B cell (primary cell): ENCODE measurements at regions not wholly inside any gene's neighbourhood (a gene's known extent, or its start where the extent isn't known, plus 50 kb on each side); places are given as distances from the start of the nearest gene placed in this dataset.

ENCODE experiments used
- ATAC-seq: fragments of 200-7000 bp; cut with Tn5 transposase; one replicate; pipeline ENCODE4 v1.10.0; 2021; ENCODE audit warnings: low read depth, mild to moderate bottlenecking, moderate number of reproducible peaks, moderate library complexity
- CTCF ChIA-PET: fragments of 350-600 bp; sonication (Branson Sonifier 250); formaldehyde crosslinking; loops from one replicate; lab custom pipeline; 2021; ENCODE audit warnings: antibody characterized with exemption, inconsistent platforms; lab: Charles Lee
- POLR2A ChIA-PET: fragments of 350-600 bp; sonication (Branson Sonifier 250); formaldehyde crosslinking; loops from one replicate; lab custom pipeline; 2021; ENCODE audit warnings: antibody characterized with exemption; lab: Charles Lee
- DNase-seq: peaks from one replicate; pipeline ENCODE4 v3.0.0; 2013
- H2AFZ ChIP-seq: 2 replicates; pipeline ENCODE4 v1.6.1; 2012; ENCODE audit warnings: mild to moderate bottlenecking, low read depth, low read length; ENCODE audit not compliant: insufficient read depth, poor library complexity, severe bottlenecking
- H3K27ac ChIP-seq, 2 donors: 1 replicate in 1 of 2; 2 replicates in 1 of 2; pipeline ENCODE4 v1.5.1; 2012 to 2013; ENCODE audit warnings: low read length in 2 of 2, mild to moderate bottlenecking in 2 of 2, moderate library complexity in 1 of 2
- H3K27me3 ChIP-seq, 4 experiments: fragments of 200-600 bp in 1 of 4; sonication (generic) in 1 of 4; replicated peaks in 1 of 4; 1 replicate in 2 of 4; 2 replicates in 2 of 4; pipeline versions ENCODE4 v1.6.1 to v1.7.0; 2013 to 2016; ENCODE audit warnings: low read length in 3 of 4, mild to moderate bottlenecking in 2 of 4, mixed read lengths in 1 of 4, moderate library complexity in 1 of 4; ENCODE audit not compliant: insufficient read depth in 4 of 4, control insufficient read depth in 3 of 4; ENCODE audit errors: control extremely low read depth in 1 of 4
- H3K36me3 ChIP-seq, 2 experiments: replicated peaks in 1 of 2; 1 replicate in 1 of 2; 2 replicates in 1 of 2; pipeline versions ENCODE4 v1.6.1 to v1.7.1; 2013; ENCODE audit warnings: low read length in 1 of 2; ENCODE audit not compliant: insufficient read depth in 2 of 2, control insufficient read depth in 1 of 2; ENCODE audit errors: control extremely low read depth in 1 of 2, extremely low read depth in 1 of 2
- H3K4me1 ChIP-seq, 2 donors: fragments of 200-600 bp in 1 of 2; sonication (generic) in 1 of 2; 1 replicate in 1 of 2; 2 replicates in 1 of 2; pipeline versions ENCODE4 v1.5.1 to v1.6.1; 2013 to 2017; ENCODE audit warnings: low read length in 2 of 2; ENCODE audit not compliant: control insufficient read depth in 2 of 2, insufficient read depth in 2 of 2
- H3K4me2 ChIP-seq: replicated peaks from 2 replicates; pipeline ENCODE3; 2012; ENCODE audit warnings: mild to moderate bottlenecking, low read depth, low read length; ENCODE audit not compliant: poor library complexity, severe bottlenecking
- H3K4me3 ChIP-seq, 5 experiments: fragments of 200-600 bp in 1 of 5; sonication (generic) in 1 of 5; 1 replicate in 3 of 5; 2 replicates in 2 of 5; pipeline versions ENCODE4 v1.5.1 to v1.7.0; 2011 to 2016; ENCODE audit warnings: low read length in 4 of 5, mild to moderate bottlenecking in 4 of 5, low read depth in 2 of 5, control low read depth in 1 of 5, moderate library complexity in 1 of 5; ENCODE audit not compliant: insufficient read depth in 1 of 5; ENCODE audit errors: control extremely low read depth in 1 of 5, extremely low read depth in 1 of 5
- H3K79me2 ChIP-seq: fragments of 200-600 bp; sonication (generic); one replicate; pipeline ENCODE4 v1.6.0; 2016; ENCODE audit warnings: low read length; ENCODE audit not compliant: control insufficient read depth, insufficient read depth
- H3K9ac ChIP-seq: fragments of 200-600 bp; sonication (generic); 2 replicates; pipeline ENCODE4 v1.6.1; 2017; ENCODE audit warnings: mild to moderate bottlenecking, low read length, moderate library complexity
- H3K9me3 ChIP-seq, 3 donors: one replicate each; pipeline versions ENCODE4 v1.6.1 to v1.7.1; 2013; ENCODE audit warnings: low read length in 2 of 3; ENCODE audit not compliant: control insufficient read depth in 2 of 3, insufficient read depth in 1 of 3; ENCODE audit errors: control extremely low read depth in 1 of 3
- H4K20me1 ChIP-seq: 2 replicates; pipeline ENCODE4 v1.6.0; 2012; ENCODE audit warnings: mild to moderate bottlenecking, low read length; ENCODE audit not compliant: insufficient read depth, control insufficient read depth, poor library complexity, severe bottlenecking
- H3K27ac Mint-ChIP-seq: one replicate; pipeline ENCODE4 v1.8.0; 2021; ENCODE audit warnings: mixed read lengths
- H3K27me3 Mint-ChIP-seq: one replicate; pipeline ENCODE4 v1.8.0; 2021; ENCODE audit warnings: mixed read lengths
- H3K4me1 Mint-ChIP-seq: one replicate; pipeline ENCODE4 v1.8.0; 2021; ENCODE audit warnings: mixed read lengths
- H3K4me3 Mint-ChIP-seq: one replicate; pipeline ENCODE4 v1.8.0; 2021; ENCODE audit warnings: mixed read lengths
- H3K9me3 Mint-ChIP-seq: one replicate; pipeline ENCODE4 v1.8.0; 2022; ENCODE audit warnings: mixed read lengths; ENCODE audit not compliant: insufficient read depth
- CTCF ChIP-seq: fragments of 200-600 bp; IDR thresholded peaks from one replicate; pipeline ENCODE4 v1.8.0; 2022; ENCODE audit warnings: antibody characterized with exemption, mild to moderate bottlenecking
- EZH2 ChIP-seq: IDR thresholded peaks from 2 replicates; pipeline ENCODE4 v1.6.1; 2012; ENCODE audit warnings: borderline replicate concordance, low read depth, mild to moderate bottlenecking, moderate library complexity, low read length; ENCODE audit not compliant: insufficient read depth, poor library complexity, severe bottlenecking
- WGBS: methylation state at CpG from one replicate; pipeline ENCODE4 v1.1.5; 2013; ENCODE audit warnings: missing lambda C conversion rate; ENCODE audit not compliant: insufficient coverage; 5-methylcytosine and 5-hydroxymethylcytosine counted together
- intact Hi-C: fragments of 100-400 bp; cut with micrococcal nuclease; formaldehyde crosslinking; loops from one replicate; pipeline ENCODE4 v1.10.0; 2022

- H4K20me1 ChIP-seq = no peaks in the 10 kb centered on the region
- POLR2A ChIA-PET = no interaction called here
- DNase-seq = no peak
- no peaks in the 10 kb centered on the region for H3K4me1 ChIP-seq
- WGBS = 78% methylated on average over 2 of the region's 3 CpGs
- Mint-ChIP-seq H3K4me1 (no peaks in the 10 kb centered on the region), H3K9me3 (no peaks in the 10 kb centered on the region), H3K27me3 (no peaks in the 10 kb centered on the region), H3K4me3 (no peak overlapping the region), H3K27ac (no peak overlapping the region)
- no peaks in the 10 kb centered on the region for H3K27me3 ChIP-seq
- H3K36me3 ChIP-seq = no peaks in the 10 kb centered on the region
- peaks cover 0 to 12% (median 0%) of the 10 kb centered on the region in 3 donors for H3K9me3 ChIP-seq
- TF ChIP-seq EZH2 (no peak), CTCF (no peak)
- no peak overlapping the region for H2AFZ ChIP-seq
- no peak overlapping the region for H3K9ac ChIP-seq
- CTCF ChIA-PET = no interaction called here
- no peak overlapping the region for H3K4me2 ChIP-seq
- H3K79me2 ChIP-seq = no peaks in the 10 kb centered on the region
- no peak for ATAC-seq
- H3K27ac ChIP-seq = no peak overlapping the region
- intact Hi-C loops = no loop called here
- no peak overlapping the region for H3K4me3 ChIP-seq
These were observed 1369.8 kb upstream of the CDH9 start for GRCh38 chr5:28408186-28408585.

- Histone ChIP-seq H3K4me2 (no peak overlapping the region), H3K9me3 (peaks cover 0 to 12% (median 0%) of the 10 kb centered on the region in 3 donors), H3K4me3 (no peak overlapping the region), H3K9ac (no peak overlapping the region), H2AFZ (no peak overlapping the region), H3K36me3 (no peaks in the 10 kb centered on the region), H3K27me3 (no peaks in the 10 kb centered on the region), H3K27ac (no peak overlapping the region), H4K20me1 (no peaks in the 10 kb centered on the region), H3K79me2 (no peaks in the 10 kb centered on the region), H3K4me1 (no peaks in the 10 kb centered on the region)
- H3K27me3 Mint-ChIP-seq = no peaks in the 10 kb centered on the region
- no peak overlapping the region for H3K4me3 Mint-ChIP-seq
- 94% methylated on average over 35 of the region's 35 CpGs for WGBS
- intact Hi-C loops = no loop called here
- H3K27ac Mint-ChIP-seq = no peak overlapping the region
- TF ChIP-seq EZH2 (no peak), CTCF (no peak)
- POLR2A ChIA-PET = no interaction called here
- ATAC-seq = no peak
- H3K9me3 Mint-ChIP-seq = no peaks in the 10 kb centered on the region
- H3K4me1 Mint-ChIP-seq = no peaks in the 10 kb centered on the region
- CTCF ChIA-PET = no interaction called here
- DNase-seq = no peak
These were observed 1366.1 kb upstream of the CDH9 start for GRCh38 chr5:28404363-28405071.
